HEK293 (cell line): ENCODE measurements at regions not wholly inside any gene's neighbourhood (a gene's known extent, or its start where the extent isn't known, plus 50 kb on each side); places are given as distances from the start of the nearest gene placed in this dataset.

Source experiments
- BCL11B ChIP-seq: fragments of 450-650 bp; formaldehyde crosslinking; IDR thresholded peaks from 2 replicates; pipeline ENCODE4 v1.5.1; 2016; ENCODE audit warnings: low read depth, missing biosample characterization, missing genetic modification characterization
- YY1 ChIP-seq: fragments of 450-650 bp; formaldehyde crosslinking; IDR thresholded peaks from 2 replicates; pipeline ENCODE4 v1.5.1; 2018; ENCODE audit warnings: missing biosample characterization, missing genetic modification characterization
- ZBTB20 ChIP-seq: fragments of 450-650 bp; formaldehyde crosslinking; IDR thresholded peaks from 2 replicates; pipeline ENCODE4 v1.5.1; 2016; ENCODE audit warnings: missing biosample characterization, missing genetic modification characterization
- ZFP41 ChIP-seq: fragments of 450-650 bp; formaldehyde crosslinking; IDR thresholded peaks from 2 replicates; pipeline ENCODE4 v1.5.1; 2016; ENCODE audit warnings: missing biosample characterization, missing genetic modification characterization, borderline replicate concordance
- ZNF114 ChIP-seq: fragments of 450-650 bp; formaldehyde crosslinking; IDR thresholded peaks from 2 replicates; pipeline ENCODE4 v1.5.0; 2017; ENCODE audit warnings: missing biosample characterization, missing genetic modification characterization
- ZNF423 ChIP-seq: fragments of 450-650 bp; formaldehyde crosslinking; IDR thresholded peaks from 2 replicates; pipeline ENCODE4 v1.5.1; 2016; ENCODE audit warnings: missing biosample characterization, missing genetic modification characterization
- ZNF623 ChIP-seq: fragments of 450-650 bp; formaldehyde crosslinking; IDR thresholded peaks from 2 replicates; pipeline ENCODE4 v1.5.1; 2016; ENCODE audit warnings: missing biosample characterization, missing genetic modification characterization
- TF ChIP-seq, protein P1 (sequence below): fragments of 450-650 bp; formaldehyde crosslinking; IDR thresholded peaks from 2 replicates; pipeline ENCODE4 v1.5.1; 2016; ENCODE audit warnings: missing biosample characterization, missing genetic modification characterization, low read depth
- TF ChIP-seq, protein P2 (sequence below): fragments of 450-650 bp; formaldehyde crosslinking; IDR thresholded peaks from 2 replicates; pipeline ENCODE4 v1.5.1; 2016; ENCODE audit warnings: missing biosample characterization, missing genetic modification characterization
- TF ChIP-seq, protein P3 (sequence below): fragments of 450-650 bp; formaldehyde crosslinking; IDR thresholded peaks from 2 replicates; pipeline ENCODE4 v1.5.1; 2016; ENCODE audit warnings: missing biosample characterization, missing genetic modification characterization
- TF ChIP-seq, protein P4 (sequence below): fragments of 450-650 bp; formaldehyde crosslinking; IDR thresholded peaks from 2 replicates; pipeline ENCODE4 v1.5.1; 2016; ENCODE audit warnings: missing biosample characterization, missing genetic modification characterization
- TF ChIP-seq, protein P5 (sequence below): fragments of 450-650 bp; formaldehyde crosslinking; IDR thresholded peaks from 2 replicates; pipeline ENCODE4 v1.5.1; 2016; ENCODE audit warnings: missing biosample characterization, missing genetic modification characterization

DNA sequence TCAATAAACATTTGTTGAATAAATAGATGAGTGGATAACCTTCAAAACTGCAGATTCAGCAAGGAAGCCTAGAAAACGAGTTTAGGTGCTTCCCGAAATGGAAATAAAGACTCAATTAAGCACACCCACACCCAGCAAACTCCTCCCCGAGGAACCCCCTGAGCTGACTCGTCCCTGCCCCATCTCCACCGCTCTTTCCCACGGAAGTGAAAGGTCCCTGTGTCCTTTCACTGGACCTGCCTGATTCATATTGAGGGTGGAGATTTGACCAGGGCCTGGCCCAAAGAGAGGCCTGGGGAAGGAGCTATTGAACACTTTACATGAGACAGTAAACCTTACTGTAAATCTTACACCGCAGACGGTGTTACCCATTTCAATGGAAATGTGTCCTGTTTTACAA, 129.1 kb downstream of the CPZ start:
- TF ChIP-seq, protein P1, sequence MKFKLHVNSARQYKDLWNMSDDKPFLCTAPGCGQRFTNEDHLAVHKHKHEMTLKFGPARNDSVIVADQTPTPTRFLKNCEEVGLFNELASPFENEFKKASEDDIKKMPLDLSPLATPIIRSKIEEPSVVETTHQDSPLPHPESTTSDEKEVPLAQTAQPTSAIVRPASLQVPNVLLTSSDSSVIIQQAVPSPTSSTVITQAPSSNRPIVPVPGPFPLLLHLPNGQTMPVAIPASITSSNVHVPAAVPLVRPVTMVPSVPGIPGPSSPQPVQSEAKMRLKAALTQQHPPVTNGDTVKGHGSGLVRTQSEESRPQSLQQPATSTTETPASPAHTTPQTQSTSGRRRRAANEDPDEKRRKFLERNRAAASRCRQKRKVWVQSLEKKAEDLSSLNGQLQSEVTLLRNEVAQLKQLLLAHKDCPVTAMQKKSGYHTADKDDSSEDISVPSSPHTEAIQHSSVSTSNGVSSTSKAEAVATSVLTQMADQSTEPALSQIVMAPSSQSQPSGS (tag by site-specific recombination): no peak
- TF ChIP-seq, protein P2, sequence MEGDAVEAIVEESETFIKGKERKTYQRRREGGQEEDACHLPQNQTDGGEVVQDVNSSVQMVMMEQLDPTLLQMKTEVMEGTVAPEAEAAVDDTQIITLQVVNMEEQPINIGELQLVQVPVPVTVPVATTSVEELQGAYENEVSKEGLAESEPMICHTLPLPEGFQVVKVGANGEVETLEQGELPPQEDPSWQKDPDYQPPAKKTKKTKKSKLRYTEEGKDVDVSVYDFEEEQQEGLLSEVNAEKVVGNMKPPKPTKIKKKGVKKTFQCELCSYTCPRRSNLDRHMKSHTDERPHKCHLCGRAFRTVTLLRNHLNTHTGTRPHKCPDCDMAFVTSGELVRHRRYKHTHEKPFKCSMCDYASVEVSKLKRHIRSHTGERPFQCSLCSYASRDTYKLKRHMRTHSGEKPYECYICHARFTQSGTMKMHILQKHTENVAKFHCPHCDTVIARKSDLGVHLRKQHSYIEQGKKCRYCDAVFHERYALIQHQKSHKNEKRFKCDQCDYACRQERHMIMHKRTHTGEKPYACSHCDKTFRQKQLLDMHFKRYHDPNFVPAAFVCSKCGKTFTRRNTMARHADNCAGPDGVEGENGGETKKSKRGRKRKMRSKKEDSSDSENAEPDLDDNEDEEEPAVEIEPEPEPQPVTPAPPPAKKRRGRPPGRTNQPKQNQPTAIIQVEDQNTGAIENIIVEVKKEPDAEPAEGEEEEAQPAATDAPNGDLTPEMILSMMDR: no peak
- TF ChIP-seq, protein P3, sequence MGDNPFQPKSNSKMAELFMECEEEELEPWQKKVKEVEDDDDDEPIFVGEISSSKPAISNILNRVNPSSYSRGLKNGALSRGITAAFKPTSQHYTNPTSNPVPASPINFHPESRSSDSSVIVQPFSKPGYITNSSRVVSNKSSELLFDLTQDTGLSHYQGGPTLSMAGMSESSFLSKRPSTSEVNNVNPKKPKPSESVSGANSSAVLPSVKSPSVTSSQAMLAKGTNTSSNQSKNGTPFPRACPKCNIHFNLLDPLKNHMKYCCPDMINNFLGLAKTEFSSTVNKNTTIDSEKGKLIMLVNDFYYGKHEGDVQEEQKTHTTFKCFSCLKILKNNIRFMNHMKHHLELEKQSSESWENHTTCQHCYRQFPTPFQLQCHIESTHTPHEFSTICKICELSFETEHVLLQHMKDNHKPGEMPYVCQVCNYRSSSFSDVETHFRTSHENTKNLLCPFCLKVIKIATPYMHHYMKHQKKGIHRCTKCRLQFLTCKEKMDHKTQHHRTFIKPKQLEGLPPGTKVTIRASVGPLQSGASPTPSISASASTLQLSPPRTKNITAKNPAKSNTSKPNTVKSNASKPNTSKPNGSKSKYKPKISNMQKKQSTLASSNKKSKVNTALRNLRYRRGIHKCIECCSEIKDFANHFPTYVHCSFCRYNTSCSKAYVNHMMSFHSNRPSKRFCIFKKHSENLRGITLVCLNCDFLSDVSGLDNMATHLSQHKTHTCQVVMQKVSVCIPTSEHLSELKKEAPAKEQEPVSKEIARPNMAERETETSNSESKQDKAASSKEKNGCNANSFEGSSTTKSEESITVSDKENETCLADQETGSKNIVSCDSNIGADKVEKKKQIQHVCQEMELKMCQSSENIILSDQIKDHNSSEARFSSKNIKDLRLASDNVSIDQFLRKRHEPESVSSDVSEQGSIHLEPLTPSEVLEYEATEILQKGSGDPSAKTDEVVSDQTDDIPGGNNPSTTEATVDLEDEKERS (tag by site-specific recombination): no peak
- TF ChIP-seq, protein P4, sequence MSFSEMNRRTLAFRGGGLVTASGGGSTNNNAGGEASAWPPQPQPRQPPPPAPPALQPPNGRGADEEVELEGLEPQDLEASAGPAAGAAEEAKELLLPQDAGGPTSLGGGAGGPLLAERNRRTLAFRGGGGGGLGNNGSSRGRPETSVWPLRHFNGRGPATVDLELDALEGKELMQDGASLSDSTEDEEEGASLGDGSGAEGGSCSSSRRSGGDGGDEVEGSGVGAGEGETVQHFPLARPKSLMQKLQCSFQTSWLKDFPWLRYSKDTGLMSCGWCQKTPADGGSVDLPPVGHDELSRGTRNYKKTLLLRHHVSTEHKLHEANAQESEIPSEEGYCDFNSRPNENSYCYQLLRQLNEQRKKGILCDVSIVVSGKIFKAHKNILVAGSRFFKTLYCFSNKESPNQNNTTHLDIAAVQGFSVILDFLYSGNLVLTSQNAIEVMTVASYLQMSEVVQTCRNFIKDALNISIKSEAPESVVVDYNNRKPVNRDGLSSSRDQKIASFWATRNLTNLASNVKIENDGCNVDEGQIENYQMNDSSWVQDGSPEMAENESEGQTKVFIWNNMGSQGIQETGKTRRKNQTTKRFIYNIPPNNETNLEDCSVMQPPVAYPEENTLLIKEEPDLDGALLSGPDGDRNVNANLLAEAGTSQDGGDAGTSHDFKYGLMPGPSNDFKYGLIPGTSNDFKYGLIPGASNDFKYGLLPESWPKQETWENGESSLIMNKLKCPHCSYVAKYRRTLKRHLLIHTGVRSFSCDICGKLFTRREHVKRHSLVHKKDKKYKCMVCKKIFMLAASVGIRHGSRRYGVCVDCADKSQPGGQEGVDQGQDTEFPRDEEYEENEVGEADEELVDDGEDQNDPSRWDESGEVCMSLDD: no peak
- TF ChIP-seq BCL11B (tag by site-specific recombination): no peak
- TF ChIP-seq, protein P5, sequence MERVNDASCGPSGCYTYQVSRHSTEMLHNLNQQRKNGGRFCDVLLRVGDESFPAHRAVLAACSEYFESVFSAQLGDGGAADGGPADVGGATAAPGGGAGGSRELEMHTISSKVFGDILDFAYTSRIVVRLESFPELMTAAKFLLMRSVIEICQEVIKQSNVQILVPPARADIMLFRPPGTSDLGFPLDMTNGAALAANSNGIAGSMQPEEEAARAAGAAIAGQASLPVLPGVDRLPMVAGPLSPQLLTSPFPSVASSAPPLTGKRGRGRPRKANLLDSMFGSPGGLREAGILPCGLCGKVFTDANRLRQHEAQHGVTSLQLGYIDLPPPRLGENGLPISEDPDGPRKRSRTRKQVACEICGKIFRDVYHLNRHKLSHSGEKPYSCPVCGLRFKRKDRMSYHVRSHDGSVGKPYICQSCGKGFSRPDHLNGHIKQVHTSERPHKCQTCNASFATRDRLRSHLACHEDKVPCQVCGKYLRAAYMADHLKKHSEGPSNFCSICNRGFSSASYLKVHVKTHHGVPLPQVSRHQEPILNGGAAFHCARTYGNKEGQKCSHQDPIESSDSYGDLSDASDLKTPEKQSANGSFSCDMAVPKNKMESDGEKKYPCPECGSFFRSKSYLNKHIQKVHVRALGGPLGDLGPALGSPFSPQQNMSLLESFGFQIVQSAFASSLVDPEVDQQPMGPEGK (tag by site-specific recombination): no peak
- no peak for TF ChIP-seq YY1 (tag by site-specific recombination)
- no peak for TF ChIP-seq ZNF114 (tag by site-specific recombination)
- TF ChIP-seq ZBTB20 (tag by site-specific recombination): no peak
- TF ChIP-seq ZNF423 (tag by site-specific recombination): no peak
- no peak for TF ChIP-seq ZNF623 (tag by site-specific recombination)
- TF ChIP-seq ZFP41 (tag by site-specific recombination): no peak
